DND-41 (cell line): ENCODE measurements at regions not wholly inside any gene's neighbourhood (a gene's known extent, or its start where the extent isn't known, plus 50 kb on each side); places are given as distances from the start of the nearest gene placed in this dataset.

Experiments used
- ATAC-seq: fragments of 200-7000 bp; cut with Tn5 transposase; 3 replicates; pipeline ENCODE4 v1.9.1; 2021; ENCODE audit warnings: low read depth; ENCODE audit not compliant: insufficient read depth
- DNase-seq: peaks from one replicate; pipeline ENCODE4 v3.0.0-alpha.2; 2020
- H2AFZ ChIP-seq: 2 replicates; pipeline ENCODE4 v1.6.0; 2012; ENCODE audit warnings: low read depth, low read length
- H3K27ac ChIP-seq: 2 replicates; pipeline ENCODE4 v1.5.1; 2012; ENCODE audit warnings: low read length, inconsistent platforms
- H3K27me3 ChIP-seq: fragments of 200-600 bp; sonication (generic); 2 replicates; pipeline ENCODE4 v1.6.0; 2012; ENCODE audit warnings: low read length, mild to moderate bottlenecking, inconsistent platforms; ENCODE audit not compliant: insufficient read depth, poor library complexity
- H3K36me3 ChIP-seq: 2 replicates; pipeline ENCODE4 v1.5.1; 2012; ENCODE audit warnings: low read length, inconsistent platforms; ENCODE audit not compliant: insufficient read depth
- H3K4me1 ChIP-seq: 2 replicates; pipeline ENCODE4 v1.5.1; 2012; ENCODE audit warnings: mild to moderate bottlenecking, low read length; ENCODE audit not compliant: insufficient read depth
- H3K4me2 ChIP-seq: 2 replicates; pipeline ENCODE4 v1.6.0; 2012; ENCODE audit warnings: mild to moderate bottlenecking, moderate library complexity, low read length, inconsistent platforms; ENCODE audit not compliant: insufficient read depth
- H3K4me3 ChIP-seq, 2 experiments: fragments of 200-600 bp in 1 of 2; shearing (Covaris generic) in 1 of 2; 2 replicates each; pipeline ENCODE4 v1.5.1; 2012 to 2016; ENCODE audit warnings: inconsistent platforms in 2 of 2, low read length in 2 of 2, mild to moderate bottlenecking in 2 of 2, low read depth in 1 of 2, moderate library complexity in 1 of 2
- H3K79me2 ChIP-seq: 2 replicates; pipeline ENCODE4 v1.6.0; 2012; ENCODE audit warnings: low read length, inconsistent platforms; ENCODE audit not compliant: insufficient read depth
- H3K9ac ChIP-seq: 2 replicates; pipeline ENCODE4 v1.6.0; 2012; ENCODE audit warnings: low read depth, mild to moderate bottlenecking, inconsistent platforms, low read length, moderate library complexity
- H3K9me3 ChIP-seq: 2 replicates; pipeline ENCODE4 v1.5.1; 2012; ENCODE audit warnings: low read length, moderate library complexity, mild to moderate bottlenecking, inconsistent platforms; ENCODE audit not compliant: insufficient read depth, severe bottlenecking
- H4K20me1 ChIP-seq: 2 replicates; pipeline ENCODE4 v1.6.0; 2012; ENCODE audit warnings: low read length; ENCODE audit not compliant: insufficient read depth
- EZH2 ChIP-seq: IDR thresholded peaks from 3 replicates; pipeline ENCODE4 v1.6.1; 2012; ENCODE audit warnings: borderline replicate concordance, low read depth, mild to moderate bottlenecking, moderate library complexity, low read length, inconsistent platforms; ENCODE audit not compliant: severe bottlenecking
- TF ChIP-seq, protein P1 (sequence below): IDR thresholded peaks from 2 replicates; pipeline ENCODE4 v1.5.1; 2012; ENCODE audit warnings: borderline replicate concordance, low read length, moderate library complexity, mild to moderate bottlenecking; ENCODE audit not compliant: poor library complexity, severe bottlenecking; ENCODE audit errors: extremely low read depth

GRCh38 chr2:34492561-34493455 is 893.7 kb upstream of the FAM98A start:
- Histone ChIP-seq H3K4me3 (no peak overlapping the region), H3K9ac (no peak overlapping the region), H3K4me1 (no peaks in the 10 kb centered on the region), H3K9me3 (no peaks in the 10 kb centered on the region), H2AFZ (no peak overlapping the region), H3K36me3 (no peaks in the 10 kb centered on the region), H3K27ac (no peak overlapping the region), H3K4me2 (no peak overlapping the region), H3K79me2 (no peaks in the 10 kb centered on the region), H4K20me1 (no peaks in the 10 kb centered on the region), H3K27me3 (no peaks in the 10 kb centered on the region)
- ATAC-seq: no peak
- TF ChIP-seq EZH2: no peak
- TF ChIP-seq, protein P1, sequence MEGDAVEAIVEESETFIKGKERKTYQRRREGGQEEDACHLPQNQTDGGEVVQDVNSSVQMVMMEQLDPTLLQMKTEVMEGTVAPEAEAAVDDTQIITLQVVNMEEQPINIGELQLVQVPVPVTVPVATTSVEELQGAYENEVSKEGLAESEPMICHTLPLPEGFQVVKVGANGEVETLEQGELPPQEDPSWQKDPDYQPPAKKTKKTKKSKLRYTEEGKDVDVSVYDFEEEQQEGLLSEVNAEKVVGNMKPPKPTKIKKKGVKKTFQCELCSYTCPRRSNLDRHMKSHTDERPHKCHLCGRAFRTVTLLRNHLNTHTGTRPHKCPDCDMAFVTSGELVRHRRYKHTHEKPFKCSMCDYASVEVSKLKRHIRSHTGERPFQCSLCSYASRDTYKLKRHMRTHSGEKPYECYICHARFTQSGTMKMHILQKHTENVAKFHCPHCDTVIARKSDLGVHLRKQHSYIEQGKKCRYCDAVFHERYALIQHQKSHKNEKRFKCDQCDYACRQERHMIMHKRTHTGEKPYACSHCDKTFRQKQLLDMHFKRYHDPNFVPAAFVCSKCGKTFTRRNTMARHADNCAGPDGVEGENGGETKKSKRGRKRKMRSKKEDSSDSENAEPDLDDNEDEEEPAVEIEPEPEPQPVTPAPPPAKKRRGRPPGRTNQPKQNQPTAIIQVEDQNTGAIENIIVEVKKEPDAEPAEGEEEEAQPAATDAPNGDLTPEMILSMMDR: no peak
- no peak for DNase-seq

GRCh38 chr2:34486965-34487364 is 887.9 kb upstream of the FAM98A start:
- DNase-seq (no peak), ATAC-seq (no peak)
- Histone ChIP-seq H2AFZ (no peak overlapping the region), H3K9me3 (no peaks in the 10 kb centered on the region), H3K27ac (no peak overlapping the region), H3K9ac (no peak overlapping the region), H3K4me1 (no peaks in the 10 kb centered on the region), H3K27me3 (no peaks in the 10 kb centered on the region), H3K4me3 (no peak overlapping the region), H3K36me3 (no peaks in the 10 kb centered on the region), H3K4me2 (no peak overlapping the region), H3K79me2 (no peaks in the 10 kb centered on the region), H4K20me1 (no peaks in the 10 kb centered on the region)
- no peak for TF ChIP-seq EZH2

GRCh38 chr2:34481542-34481941 is 882.4 kb upstream of the FAM98A start:
- H3K4me3 ChIP-seq: no peak overlapping the region
- no peak overlapping the region for H3K4me2 ChIP-seq
- no peaks in the 10 kb centered on the region for H3K4me1 ChIP-seq
- H3K9ac ChIP-seq: no peak overlapping the region
- no peaks in the 10 kb centered on the region for H3K27me3 ChIP-seq
- no peaks in the 10 kb centered on the region for H3K9me3 ChIP-seq
- no peaks in the 10 kb centered on the region for H3K79me2 ChIP-seq
- DNase-seq (no peak), ATAC-seq (no peak)
- no peak overlapping the region for H2AFZ ChIP-seq
- H3K36me3 ChIP-seq: no peaks in the 10 kb centered on the region
- no peaks in the 10 kb centered on the region for H4K20me1 ChIP-seq
- TF ChIP-seq, protein P1: no peak
- no peak for TF ChIP-seq EZH2
- H3K27ac ChIP-seq: no peak overlapping the region

GRCh38 chr2:34480366-34480765 is 881.3 kb upstream of the FAM98A start:
- Histone ChIP-seq H3K36me3 (no peaks in the 10 kb centered on the region), H3K27ac (no peak overlapping the region), H3K4me2 (no peak overlapping the region), H3K79me2 (no peaks in the 10 kb centered on the region), H3K9me3 (no peaks in the 10 kb centered on the region), H4K20me1 (no peaks in the 10 kb centered on the region), H3K27me3 (no peaks in the 10 kb centered on the region), H3K9ac (no peak overlapping the region), H3K4me1 (no peaks in the 10 kb centered on the region), H2AFZ (no peak overlapping the region), H3K4me3 (no peak overlapping the region)
- no peak for ATAC-seq
- DNase-seq: no peak
- no peak for TF ChIP-seq EZH2
- TF ChIP-seq, protein P1: no peak
